Smooth muscle cell (in vitro differentiated cells): ENCODE measurements at regions not wholly inside any gene's neighbourhood (a gene's known extent, or its start where the extent isn't known, plus 50 kb on each side); places are given as distances from the start of the nearest gene placed in this dataset.

Experiments used
- DNase-seq: peaks from one replicate; lab custom pipeline; 2025; ENCODE audit not compliant: unreplicated experiment; lab: John Stamatoyannopoulos, UW
- H2AFZ ChIP-seq: fragments of 200-600 bp; sonication (generic); 2 replicates; pipeline ENCODE4 v1.6.0; 2016; ENCODE audit warnings: antibody characterized with exemption, low read depth, mild to moderate bottlenecking
- H3F3A ChIP-seq: fragments of 200-600 bp; sonication (generic); 2 replicates; pipeline ENCODE4 v1.6.0; 2017; ENCODE audit warnings: antibody characterized with exemption, low read depth
- H3K27ac ChIP-seq: fragments of 200-600 bp; sonication (generic); 2 replicates; pipeline ENCODE4 v1.5.1; 2016; ENCODE audit warnings: low read depth, mild to moderate bottlenecking
- H3K27me3 ChIP-seq: fragments of 200-600 bp; sonication (generic); 2 replicates; pipeline ENCODE4 v1.6.1; 2016; ENCODE audit warnings: low read depth, mild to moderate bottlenecking
- H3K36me3 ChIP-seq: fragments of 200-600 bp; sonication (generic); 2 replicates; pipeline ENCODE4 v1.5.1; 2016; ENCODE audit warnings: low read depth
- H3K4me1 ChIP-seq: fragments of 200-600 bp; sonication (generic); 2 replicates; pipeline ENCODE4 v1.5.1; 2016; ENCODE audit warnings: low read depth
- H3K4me2 ChIP-seq: fragments of 200-600 bp; sonication (generic); 2 replicates; pipeline ENCODE4 v1.6.0; 2016; ENCODE audit warnings: mild to moderate bottlenecking
- H3K4me3 ChIP-seq: fragments of 200-600 bp; sonication (generic); 2 replicates; pipeline ENCODE4 v1.5.1; 2016; ENCODE audit warnings: mild to moderate bottlenecking
- H3K79me2 ChIP-seq: fragments of 200-600 bp; sonication (generic); 2 replicates; pipeline ENCODE4 v1.6.0; 2016; ENCODE audit warnings: low read depth, mild to moderate bottlenecking
- H3K9ac ChIP-seq: fragments of 200-600 bp; sonication (generic); 2 replicates; pipeline ENCODE4 v1.6.0; 2016; ENCODE audit warnings: low read depth
- H3K9me3 ChIP-seq: fragments of 200-600 bp; sonication (generic); replicated peaks from 2 replicates; pipeline ENCODE4 v1.5.1; 2016; ENCODE audit warnings: low read depth
- H4K20me1 ChIP-seq: fragments of 200-600 bp; sonication (generic); 2 replicates; pipeline ENCODE4 v1.6.0; 2016; ENCODE audit warnings: low read depth
- CTCF ChIP-seq: fragments of 200-600 bp; sonication (generic); IDR thresholded peaks from 2 replicates; pipeline ENCODE4 v1.5.1; 2017; ENCODE audit warnings: borderline replicate concordance, mild to moderate bottlenecking, antibody characterized with exemption; ENCODE audit not compliant: insufficient read depth, poor library complexity, severe bottlenecking
- WGBS: methylation state at CpG from one replicate; pipeline ENCODE4 v1.1.7; 2016; ENCODE audit warnings: low lambda C conversion rate; 5-methylcytosine and 5-hydroxymethylcytosine counted together

GRCh38 chr15:100703032-100703578 lies 100.7 kb downstream of the ASB7 start:
- Histone ChIP-seq H3K9ac (no peak overlapping the region), H3K4me3 (no peak overlapping the region), H3K4me2 (no peak overlapping the region), H4K20me1 (no peaks in the 10 kb centered on the region), H2AFZ (no peak overlapping the region), H3F3A (no peaks in the 10 kb centered on the region), H3K27me3 (no peaks in the 10 kb centered on the region), H3K4me1 (no peaks in the 10 kb centered on the region), H3K9me3 (no peaks in the 10 kb centered on the region), H3K79me2 (no peaks in the 10 kb centered on the region), H3K36me3 (no peaks in the 10 kb centered on the region), H3K27ac (no peak overlapping the region)
- WGBS = 57% methylated on average over 3 of the region's 3 CpGs
- no peak for DNase-seq
- TF ChIP-seq CTCF = no peak

DNA sequence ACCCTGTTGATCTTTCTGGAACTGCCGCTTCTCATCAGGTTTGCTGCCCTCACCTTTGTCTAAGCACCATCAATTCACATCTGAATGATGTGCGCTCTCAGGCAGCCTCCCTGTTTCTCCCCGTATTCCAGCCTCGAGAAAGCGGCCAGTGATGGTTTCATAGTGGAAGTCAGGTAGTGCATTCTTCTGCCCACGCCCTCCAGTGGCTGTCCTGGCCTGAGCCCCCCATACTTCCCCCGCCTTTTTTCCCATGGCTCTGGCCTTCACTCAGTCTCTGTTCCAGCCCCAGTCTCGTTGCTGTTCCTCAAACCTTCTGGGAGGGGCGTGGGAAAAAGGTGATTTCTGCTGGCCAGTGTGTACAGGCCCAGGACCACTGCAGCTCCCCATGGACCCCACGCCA lies 101.3 kb downstream of the ASB7 start:
- Histone ChIP-seq H3K9ac (no peak overlapping the region), H4K20me1 (no peaks in the 10 kb centered on the region), H3K79me2 (no peaks in the 10 kb centered on the region), H3K4me1 (no peaks in the 10 kb centered on the region), H3K27ac (no peak overlapping the region), H3K27me3 (no peaks in the 10 kb centered on the region), H3K4me2 (no peak overlapping the region), H3K9me3 (no peaks in the 10 kb centered on the region), H2AFZ (no peak overlapping the region), H3K36me3 (no peaks in the 10 kb centered on the region), H3K4me3 (no peak overlapping the region), H3F3A (no peaks in the 10 kb centered on the region)
- 92% methylated on average over 10 of the region's 10 CpGs for WGBS
- no peak for TF ChIP-seq CTCF
- no peak for DNase-seq

GRCh38 chr15:100704281-100705055 lies 102.1 kb downstream of the ASB7 start:
- Histone ChIP-seq H2AFZ (no peak overlapping the region), H3K36me3 (no peaks in the 10 kb centered on the region), H3K9me3 (no peaks in the 10 kb centered on the region), H3K4me1 (no peaks in the 10 kb centered on the region), H3K79me2 (no peaks in the 10 kb centered on the region), H4K20me1 (no peaks in the 10 kb centered on the region), H3K27me3 (no peaks in the 10 kb centered on the region), H3K4me2 (no peak overlapping the region), H3K4me3 (no peak overlapping the region), H3K27ac (no peak overlapping the region), H3K9ac (no peak overlapping the region), H3F3A (no peaks in the 10 kb centered on the region)
- TF ChIP-seq CTCF = no peak
- no peak for DNase-seq
- 90% methylated on average over 7 of the region's 7 CpGs for WGBS

GRCh38 chr15:100705065-100705464 lies 102.7 kb downstream of the ASB7 start:
- no peaks in the 10 kb centered on the region for H3K36me3 ChIP-seq
- H4K20me1 ChIP-seq = no peaks in the 10 kb centered on the region
- H3F3A ChIP-seq = no peaks in the 10 kb centered on the region
- no peaks in the 10 kb centered on the region for H3K4me1 ChIP-seq
- no peaks in the 10 kb centered on the region for H3K79me2 ChIP-seq
- no peak for TF ChIP-seq CTCF
- H3K4me3 ChIP-seq = no peak overlapping the region
- no peak overlapping the region for H3K4me2 ChIP-seq
- H3K27ac ChIP-seq = no peak overlapping the region
- no peak overlapping the region for H2AFZ ChIP-seq
- no peak for DNase-seq
- no peaks in the 10 kb centered on the region for H3K9me3 ChIP-seq
- no peak overlapping the region for H3K9ac ChIP-seq
- no peaks in the 10 kb centered on the region for H3K27me3 ChIP-seq
- 94% methylated on average over 7 of the region's 7 CpGs for WGBS
